ENCODE measurements at regions not wholly inside any gene's neighbourhood (a gene's known extent, or its start where the extent isn't known, plus 50 kb on each side); places are given as distances from the start of the nearest gene placed in this dataset.

- TF ChIP-seq CTCF (conservative IDR thresholded peaks at IDR 0.05; ENCODE audit: low read depth, low read length) (no peak), EZH2 (IDR thresholded peaks at IDR 0.05; ENCODE audit: low read length, unreplicated experiment) (no peak)
These were observed 120.8 kb upstream of the SEC14L1 start for GRCh38 chr17:77019893-77020379.

Data from PC-3 (cell line).